Upper lobe of right lung (tissue), 1 donor: ENCODE measurements at regions not wholly inside any gene's neighbourhood (a gene's known extent, or its start where the extent isn't known, plus 50 kb on each side); places are given as distances from the start of the nearest gene placed in this dataset.

ENCODE experiments used
- ATAC-seq: fragments of 200-7000 bp; cut with Tn5 transposase; one replicate; pipeline ENCODE4 v1.9.1; 2020; ENCODE audit warnings: mild to moderate bottlenecking, moderate library complexity
- DNase-seq: peaks from one replicate; pipeline ENCODE4 v3.0.0-alpha.2; 2020
- H3K27ac ChIP-seq: fragments of 200-600 bp; one replicate; pipeline ENCODE4 v1.8.0; 2022
- H3K27me3 ChIP-seq: fragments of 200-600 bp; one replicate; pipeline ENCODE4 v1.8.0; 2022; ENCODE audit warnings: mild to moderate bottlenecking
- H3K36me3 ChIP-seq: fragments of 200-600 bp; one replicate; pipeline ENCODE4 v1.8.0; 2022
- H3K4me1 ChIP-seq: fragments of 200-600 bp; one replicate; pipeline ENCODE4 v1.8.0; 2022
- H3K4me3 ChIP-seq: fragments of 200-600 bp; one replicate; pipeline ENCODE4 v1.8.0; 2022; ENCODE audit warnings: mild to moderate bottlenecking
- H3K9me3 ChIP-seq: fragments of 200-600 bp; one replicate; pipeline ENCODE4 v1.8.0; 2022
- CTCF ChIP-seq: fragments of 200-600 bp; IDR thresholded peaks from one replicate; pipeline ENCODE4 v1.8.0; 2022; ENCODE audit warnings: antibody characterized with exemption
- intact Hi-C: fragments of 100-400 bp; cut with DNase I; formaldehyde crosslinking; loops from one replicate; pipeline ENCODE4 v1.11.0; 2022
- donor health status: DM: no; HTN: yes; CAD: no; lungs with severe emphysema.

DNA sequence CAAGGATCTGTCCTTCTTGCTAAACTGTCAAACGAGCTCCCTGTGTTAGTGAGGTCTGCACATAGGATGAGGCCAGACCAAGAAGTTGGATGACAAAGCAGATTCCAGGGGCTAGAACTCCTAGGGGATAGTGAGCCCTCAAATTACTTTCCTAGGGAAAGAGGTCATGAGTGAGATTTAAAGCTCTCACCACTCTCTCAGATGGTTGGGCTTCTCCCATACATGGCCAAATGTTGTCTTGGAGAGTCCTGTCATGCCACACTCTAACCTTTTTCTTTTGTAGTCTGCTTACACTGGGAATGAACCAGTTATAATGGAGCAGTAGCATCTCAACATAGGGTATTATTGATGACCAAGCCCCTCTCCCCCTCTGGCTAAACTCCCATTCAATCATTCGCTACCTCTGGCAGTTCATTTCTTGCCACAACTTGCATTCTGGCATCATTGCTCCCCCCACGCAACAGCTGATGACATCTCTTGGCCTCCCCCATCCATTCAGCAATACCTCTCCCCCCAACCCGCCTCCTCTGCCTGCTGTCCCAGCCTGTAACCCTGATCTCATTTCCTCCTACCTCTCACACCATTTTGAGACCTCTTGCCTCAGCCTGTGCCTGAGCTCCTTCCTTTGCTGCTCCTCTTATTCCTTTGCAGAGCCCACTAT lies 64.7 kb upstream of the CISTR start:
- no peaks in the 10 kb centered on the region for H3K4me1 ChIP-seq
- no peak for DNase-seq
- intact Hi-C loops: no loop called here
- H3K9me3 ChIP-seq: no peaks in the 10 kb centered on the region
- TF ChIP-seq CTCF: no peak
- H3K27ac ChIP-seq: no peak overlapping the region
- no peak for ATAC-seq
- H3K27me3 ChIP-seq: peaks cover 61% of the 10 kb centered on the region
- no peaks in the 10 kb centered on the region for H3K36me3 ChIP-seq
- H3K4me3 ChIP-seq: no peak overlapping the region

DNA sequence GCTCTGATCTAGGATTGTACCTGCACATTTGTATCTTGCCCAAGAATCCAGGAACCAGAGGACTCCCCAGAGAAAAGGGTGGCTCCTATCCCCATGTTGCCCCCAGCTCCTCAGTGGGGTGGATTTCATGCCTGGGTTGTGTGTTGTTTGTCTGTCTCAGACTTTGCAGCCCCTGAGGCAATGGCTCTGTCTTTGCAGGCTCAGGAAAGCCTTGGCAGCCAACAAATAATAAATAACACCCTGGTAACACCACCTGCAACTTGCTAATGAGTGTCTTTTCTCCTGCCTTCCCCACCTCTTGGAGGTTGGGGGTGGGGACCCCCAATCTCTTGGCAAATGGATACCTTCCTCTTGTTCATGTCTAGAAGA lies 65.2 kb upstream of the CISTR start:
- H3K27me3 ChIP-seq: peaks cover 61% of the 10 kb centered on the region
- no peaks in the 10 kb centered on the region for H3K4me1 ChIP-seq
- ATAC-seq (no peak), DNase-seq (no peak)
- no peak for TF ChIP-seq CTCF
- intact Hi-C loops: no loop called here
- no peaks in the 10 kb centered on the region for H3K9me3 ChIP-seq
- no peak overlapping the region for H3K4me3 ChIP-seq
- no peaks in the 10 kb centered on the region for H3K36me3 ChIP-seq
- H3K27ac ChIP-seq: no peak overlapping the region

DNA sequence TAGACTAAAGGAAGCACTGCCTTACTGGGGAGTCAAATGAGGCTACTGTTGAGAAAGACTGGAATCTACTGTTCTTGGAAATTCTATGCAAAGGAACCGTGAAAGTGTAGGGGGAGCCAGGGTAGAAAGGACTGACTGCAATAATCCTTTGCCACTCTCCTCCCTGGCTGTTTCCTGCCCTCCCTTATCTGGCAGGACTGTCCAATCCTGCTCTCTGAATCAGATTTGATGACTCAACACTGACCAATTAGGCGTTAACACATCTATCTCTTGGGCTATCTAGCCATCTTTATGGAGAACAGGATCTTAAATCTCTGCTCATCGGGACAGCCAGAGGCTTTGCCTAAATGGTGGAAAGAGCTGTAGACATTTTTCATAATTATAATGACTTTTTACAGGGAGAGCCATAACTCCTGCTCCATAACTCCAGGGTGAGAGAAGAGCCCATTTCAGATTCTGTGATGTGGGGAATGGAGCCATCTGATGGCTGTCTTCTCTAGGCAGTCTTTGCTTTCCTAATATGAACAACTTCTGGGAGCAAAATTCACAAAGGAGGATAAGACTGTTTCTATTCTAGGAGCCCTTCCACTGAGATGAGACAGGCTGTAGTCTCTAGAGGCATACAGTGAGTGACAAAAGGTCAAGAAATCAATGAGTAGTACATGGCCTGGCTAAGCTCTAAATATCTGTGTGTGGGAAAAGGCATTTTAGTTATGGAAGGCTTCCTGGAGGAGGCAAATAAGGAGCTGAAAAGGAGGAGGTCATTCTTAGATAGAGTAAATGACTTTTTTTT lies 68.9 kb upstream of the CISTR start:
- no peaks in the 10 kb centered on the region for H3K9me3 ChIP-seq
- no peaks in the 10 kb centered on the region for H3K36me3 ChIP-seq
- H3K27me3 ChIP-seq: peaks cover 43% of the 10 kb centered on the region
- no peaks in the 10 kb centered on the region for H3K4me1 ChIP-seq
- no peak for ATAC-seq
- TF ChIP-seq CTCF: no peak
- no peak for DNase-seq
- H3K27ac ChIP-seq: no peak overlapping the region
- no peak overlapping the region for H3K4me3 ChIP-seq
- intact Hi-C loops: no loop called here

- H3K36me3 ChIP-seq: no peaks in the 10 kb centered on the region
- H3K27me3 ChIP-seq: peaks cover 26% of the 10 kb centered on the region
- no peaks in the 10 kb centered on the region for H3K9me3 ChIP-seq
- no peak overlapping the region for H3K27ac ChIP-seq
- intact Hi-C loops: no loop called here
- no peak for DNase-seq
- H3K4me1 ChIP-seq: no peaks in the 10 kb centered on the region
- no peak overlapping the region for H3K4me3 ChIP-seq
- TF ChIP-seq CTCF: no peak
- ATAC-seq: no peak
Observed at GRCh38 chr12:53824001-53824712, 72.4 kb upstream of the CISTR start.

DNA sequence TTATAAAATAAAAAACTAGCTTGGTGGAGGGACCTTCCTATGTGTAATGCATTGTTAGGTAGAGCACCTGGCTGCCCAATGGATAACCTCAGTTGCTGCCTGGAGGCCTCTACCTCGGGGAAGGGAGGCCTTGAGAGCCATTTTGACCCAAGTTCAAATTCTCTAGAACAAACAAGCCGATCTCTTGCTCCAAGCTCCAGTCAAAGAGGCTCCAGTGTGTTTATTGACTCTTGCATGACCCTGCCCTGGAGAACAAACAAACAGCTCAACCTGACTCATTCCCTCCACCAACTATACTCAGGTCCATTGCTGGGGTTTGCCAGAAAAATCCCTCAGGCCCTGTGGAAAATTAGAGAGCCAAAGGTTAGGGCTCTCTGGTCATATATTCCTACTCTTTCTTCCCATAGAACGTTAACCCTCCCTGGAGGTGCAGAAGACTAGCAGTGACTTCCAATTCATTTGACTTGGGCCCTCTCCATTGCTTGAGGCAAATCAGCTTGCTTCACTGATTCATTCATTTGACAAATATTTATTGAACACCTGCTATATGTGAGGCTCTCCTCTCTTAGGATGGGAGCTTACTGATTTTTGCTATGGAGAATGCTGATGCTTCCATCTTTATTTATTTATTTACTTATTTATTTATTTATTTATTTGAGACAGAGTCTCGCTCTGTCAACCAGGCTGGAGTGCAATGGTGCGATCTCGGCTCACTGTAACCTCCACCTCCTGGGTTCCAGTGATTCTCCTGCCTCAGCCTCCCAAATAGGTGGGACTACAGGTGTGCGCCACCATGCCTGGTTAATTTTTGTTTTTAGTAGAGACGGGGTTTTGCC lies 73.7 kb upstream of the CISTR start:
- Histone ChIP-seq H3K4me3 (no peak overlapping the region), H3K9me3 (no peaks in the 10 kb centered on the region), H3K4me1 (no peaks in the 10 kb centered on the region), H3K27ac (no peak overlapping the region), H3K27me3 (peaks cover 15% of the 10 kb centered on the region), H3K36me3 (no peaks in the 10 kb centered on the region)
- TF ChIP-seq CTCF: no peak
- intact Hi-C loops: no loop called here
- ATAC-seq (peak; percentile 63), DNase-seq (no peak)
